ENCODE measurements at regions not wholly inside any gene's neighbourhood (a gene's known extent, or its start where the extent isn't known, plus 50 kb on each side); places are given as distances from the start of the nearest gene placed in this dataset.

DNA sequence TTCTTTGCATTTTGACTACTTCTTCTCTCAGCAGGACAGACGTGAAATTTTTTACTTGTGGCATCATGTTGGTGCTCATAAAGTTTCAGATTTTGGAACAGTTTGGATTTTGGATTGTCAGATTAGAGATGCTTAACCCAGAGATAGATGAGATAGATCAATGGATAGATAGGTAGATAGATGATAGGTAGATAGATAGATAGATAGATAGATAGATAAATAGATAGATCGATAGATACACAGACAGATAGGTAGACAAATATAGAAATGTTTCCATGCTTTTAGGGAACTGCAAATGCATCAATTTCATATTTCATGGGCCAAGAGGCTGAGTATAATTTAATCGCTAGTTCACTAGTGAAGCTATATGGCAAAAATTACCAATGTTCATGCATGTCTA, 981.5 kb upstream of the ADGRB3 start:
- TF ChIP-seq SIN3A (IDR thresholded peaks at IDR 0.05; ENCODE audit: borderline replicate concordance, insufficient read depth, low read length) = no peak
- no peak for TF ChIP-seq POLR2AphosphoS5 (IDR thresholded peaks at IDR 0.05; ENCODE audit: low read depth, low read length)
- TF ChIP-seq TAF1 (IDR thresholded peaks at IDR 0.05; ENCODE audit: borderline replicate concordance, insufficient read depth, low read length) = no peak
